Posterior vena cava (tissue), 2 donors: ENCODE measurements at regions not wholly inside any gene's neighbourhood (a gene's known extent, or its start where the extent isn't known, plus 50 kb on each side); places are given as distances from the start of the nearest gene placed in this dataset.
"Not testable (repeated sequence)": the region's sequence is repeated elsewhere in the genome, so short reads cannot be mapped to it uniquely, and the experiment has no call there.

Experiments
- DNase-seq: peaks from one replicate; pipeline ENCODE4 v3.0.0-alpha.2; 2020; ENCODE audit warnings: low spot score
- intact Hi-C, 2 donors: fragments of 100-400 bp; cut with DNase I; formaldehyde crosslinking; loops; one replicate each; pipeline versions ENCODE4 v1.14.1 to v1.14.2; 2022 to 2023
- donor health status: DM: yes; HTN: yes; CAD: no.
- donor health status: DM: yes; HTN: yes; CAD: no.

- intact Hi-C loops, result no loop called here
- no peak for DNase-seq
Measured at GRCh38 chr2:144990661-144991060, 470.7 kb upstream of the ZEB2 start.

GRCh38 chr2:144989579-144990270, 469.8 kb upstream of the ZEB2 start:
- DNase-seq, result no peak
- intact Hi-C loops, result no loop called here

- intact Hi-C loops, result no loop called here
- no peak for DNase-seq
Measured at GRCh38 chr2:144988591-144988990, 468.7 kb upstream of the ZEB2 start.

GRCh38 chr2:144986691-144987090, 466.8 kb upstream of the ZEB2 start:
- intact Hi-C loops, result no loop called here
- no peak for DNase-seq

- DNase-seq, result no peak
- intact Hi-C loops, result no loop called here
Measured at GRCh38 chr2:144984038-144984437, 464.1 kb upstream of the ZEB2 start.

- intact Hi-C loops, result no loop called here
- DNase-seq, result no peak
Measured at GRCh38 chr2:144983107-144983506, 463.2 kb upstream of the ZEB2 start.

GRCh38 chr2:144982481-144982880, 462.6 kb upstream of the ZEB2 start:
- DNase-seq, result no peak

GRCh38 chr2:144975881-144976280, 456.0 kb upstream of the ZEB2 start:
- intact Hi-C loops, result no loop called here
- DNase-seq, result no peak

More at GRCh38 chr2:144982481-144982880, 462.6 kb upstream of the ZEB2 start:
- intact Hi-C loops, result no loop called here

- intact Hi-C loops, result no loop called here
- no peak for DNase-seq
Measured at GRCh38 chr2:144972676-144973075, 452.8 kb upstream of the ZEB2 start.

- intact Hi-C loops, result no loop called here
- DNase-seq, result no peak
Measured at GRCh38 chr2:144971786-144972335, 451.9 kb upstream of the ZEB2 start.

- DNase-seq, intact Hi-C loops: not testable (repeated sequence)
Measured at GRCh38 chr2:144970410-144970809, 450.5 kb upstream of the ZEB2 start.

GRCh38 chr2:144969564-144969963, 449.6 kb upstream of the ZEB2 start:
- DNase-seq, intact Hi-C loops: not testable (repeated sequence)

- intact Hi-C loops, result no loop called here
- no peak for DNase-seq
Measured at GRCh38 chr2:144967961-144968360, 448.0 kb upstream of the ZEB2 start.

GRCh38 chr2:144965172-144965571, 445.3 kb upstream of the ZEB2 start:
- intact Hi-C loops, result no loop called here
- DNase-seq, result no peak

GRCh38 chr2:144963031-144963430, 443.1 kb upstream of the ZEB2 start:
- no peak for DNase-seq
- intact Hi-C loops, result no loop called here

GRCh38 chr2:144959416-144959815, 439.5 kb upstream of the ZEB2 start:
- intact Hi-C loops, result no loop called here
- no peak for DNase-seq

GRCh38 chr2:144950899-144951560, 431.1 kb upstream of the ZEB2 start:
- DNase-seq, result no peak
- intact Hi-C loops, result no loop called here

- intact Hi-C loops, result no loop called here
- DNase-seq, result no peak
Measured at GRCh38 chr2:144948205-144948855, 428.4 kb upstream of the ZEB2 start.

- intact Hi-C loops, result no loop called here
- DNase-seq, result no peak
Measured at GRCh38 chr2:144947709-144948037, 427.8 kb upstream of the ZEB2 start.

GRCh38 chr2:144946263-144946662, 426.3 kb upstream of the ZEB2 start:
- no peak for DNase-seq
- intact Hi-C loops, result no loop called here
